ENCODE measurements at regions not wholly inside any gene's neighbourhood (a gene's known extent, or its start where the extent isn't known, plus 50 kb on each side); places are given as distances from the start of the nearest gene placed in this dataset.

- DNase-seq (ENCODE audit: low spot score), result no peak
Measured at GRCh38 chr4:22870847-22871449, 178.2 kb downstream of the GBA3 start.

DNA sequence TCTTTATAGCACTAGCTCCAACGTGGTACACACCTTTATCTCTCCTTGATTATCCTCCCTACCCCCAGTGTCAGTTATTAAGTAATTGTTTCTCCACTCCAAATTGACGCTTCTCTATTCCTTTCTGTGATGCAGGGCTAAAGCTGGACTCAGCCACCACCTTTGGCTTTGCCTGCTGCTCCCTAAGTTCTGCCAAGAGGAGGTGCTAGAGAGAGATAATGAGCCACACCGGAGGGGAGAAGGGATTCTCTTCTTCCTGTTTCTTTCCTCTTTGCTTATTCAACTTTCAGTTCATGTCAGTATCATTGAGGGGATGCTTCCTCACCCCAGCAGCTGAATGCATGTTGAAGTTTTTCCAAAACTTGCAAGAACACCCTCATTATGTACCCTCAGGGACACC, 176.5 kb downstream of the GBA3 start:
- DNase-seq (ENCODE audit: low spot score), result no peak
